Esophagus muscularis mucosa (tissue), 4 donors: ENCODE measurements at regions not wholly inside any gene's neighbourhood (a gene's known extent, or its start where the extent isn't known, plus 50 kb on each side); places are given as distances from the start of the nearest gene placed in this dataset.
"Not testable (repeated sequence)": the region's sequence is repeated elsewhere in the genome, so short reads cannot be mapped to it uniquely, and the experiment has no call there.

Experiments
- DNase-seq: peaks from one replicate; pipeline ENCODE4 v3.0.0-alpha.2; 2017; ENCODE audit errors: extremely low spot score
- H3K27ac ChIP-seq, 4 donors: fragments of 200-600 bp; sonication (generic); replicated peaks in 1 of 4; 1 replicate in 3 of 4; 2 replicates in 1 of 4; pipeline ENCODE4 v1.5.1; 2016 to 2019; ENCODE audit warnings: mild to moderate bottlenecking in 1 of 4
- H3K27me3 ChIP-seq, 4 donors: fragments of 200-600 bp; sonication (generic); one replicate each; pipeline versions ENCODE4 v1.5.1 to v1.6.0; 2016 to 2019
- H3K36me3 ChIP-seq, 4 donors: fragments of 200-600 bp; sonication (generic); one replicate each; pipeline ENCODE4 v1.5.1; 2016 to 2019
- H3K4me1 ChIP-seq, 4 donors: fragments of 200-600 bp; sonication (generic); one replicate each; pipeline ENCODE4 v1.5.1; 2016 to 2019
- H3K4me3 ChIP-seq, 4 donors: fragments of 200-600 bp; sonication (generic); 1 replicate in 2 of 4; 2 replicates in 2 of 4; pipeline ENCODE4 v1.5.1; 2016 to 2019; ENCODE audit warnings: mild to moderate bottlenecking in 4 of 4, moderate library complexity in 1 of 4
- H3K9me3 ChIP-seq, 4 donors: fragments of 200-600 bp; sonication (generic); 1 replicate in 3 of 4; 2 replicates in 1 of 4; pipeline ENCODE4 v1.5.1; 2016 to 2019
- CTCF ChIP-seq, 3 experiments: fragments of 200-600 bp in 2 of 3; fragments of 450-650 bp in 1 of 3; sonication (generic) in 2 of 3; IDR thresholded peaks; one replicate each; pipeline ENCODE4 v1.5.1; 2017 to 2019; ENCODE audit warnings: antibody characterized with exemption in 3 of 3, mild to moderate bottlenecking in 2 of 3, moderate library complexity in 1 of 3
- EP300 ChIP-seq: sonication (generic); formaldehyde crosslinking; IDR thresholded peaks from one replicate; pipeline ENCODE4 v1.6.1; 2017; ENCODE audit warnings: antibody characterized with exemption
- POLR2A ChIP-seq: fragments of 450-650 bp; IDR thresholded peaks from one replicate; pipeline ENCODE4 v1.6.1; 2017; ENCODE audit warnings: antibody characterized with exemption, moderate library complexity, mild to moderate bottlenecking, low read depth
- POLR2AphosphoS5 ChIP-seq, 2 donors: sonication (generic); formaldehyde crosslinking; IDR thresholded peaks; one replicate each; pipeline ENCODE4 v1.6.1; 2017; ENCODE audit warnings: antibody characterized with exemption in 2 of 2
- WGBS: methylation state at CpG from one replicate; pipeline ENCODE4 v1.1.5; 2018; 5-methylcytosine and 5-hydroxymethylcytosine counted together
- intact Hi-C: fragments of 100-400 bp; cut with DNase I; formaldehyde crosslinking; loops from one replicate; pipeline ENCODE4 v1.15.1; 2023

GRCh38 chr5:174459832-174460448, 264.4 kb upstream of the MSX2 start:
- Histone ChIP-seq H3K27me3 (peaks cover 0 to 9% (median 0%) of the 10 kb centered on the region in 4 donors), H3K36me3 (no peaks in the 10 kb centered on the region), H3K27ac (no peak overlapping the region), H3K9me3 (no peaks in the 10 kb centered on the region), H3K4me1 (no peaks in the 10 kb centered on the region), H3K4me3 (no peak overlapping the region)
- WGBS, result 77% methylated on average over 9 of the region's 9 CpGs
- no peak for DNase-seq
- TF ChIP-seq EP300 (no peak), CTCF (IDR thresholded peaks at IDR 0.05) (no peak), POLR2AphosphoS5 (IDR thresholded peaks at IDR 0.05) (no peak), POLR2A (no peak)
- intact Hi-C loops, result no loop called here

- WGBS, result 17% methylated on average over 4 of the region's 4 CpGs
- TF ChIP-seq CTCF (IDR thresholded peaks at IDR 0.05) (no peak), POLR2AphosphoS5 (IDR thresholded peaks at IDR 0.05) (no peak), POLR2A (no peak), EP300 (no peak)
- Histone ChIP-seq H3K4me3 (no peak overlapping the region), H3K9me3 (no peaks in the 10 kb centered on the region), H3K36me3 (no peaks in the 10 kb centered on the region), H3K4me1 (no peaks in the 10 kb centered on the region), H3K27me3 (peaks cover 0 to 9% (median 0%) of the 10 kb centered on the region in 4 donors), H3K27ac (no peak overlapping the region)
- no peak for DNase-seq
- intact Hi-C loops, result no loop called here
These were observed 262.3 kb upstream of the MSX2 start for GRCh38 chr5:174462129-174462528.

- Histone ChIP-seq H3K27me3 (peaks cover 0 to 2% (median 0%) of the 10 kb centered on the region in 4 donors), H3K4me1 (no peaks in the 10 kb centered on the region), H3K4me3 (no peak overlapping the region), H3K36me3 (no peaks in the 10 kb centered on the region), H3K9me3 (no peaks in the 10 kb centered on the region), H3K27ac (no peak overlapping the region)
- WGBS, result 85% methylated on average over 1 of the region's 1 CpG
- TF ChIP-seq CTCF (IDR thresholded peaks at IDR 0.05), result no peak
- TF ChIP-seq POLR2A, result no peak
- no peak for TF ChIP-seq EP300
- TF ChIP-seq POLR2AphosphoS5 (IDR thresholded peaks at IDR 0.05), result no peak
- intact Hi-C loops, result no loop called here
- no peak for DNase-seq
These were observed 259.7 kb upstream of the MSX2 start for GRCh38 chr5:174464504-174465165.

GRCh38 chr5:174471528-174471927, 252.9 kb upstream of the MSX2 start:
- DNase-seq, H3K4me1 ChIP-seq, intact Hi-C loops, H3K4me3 ChIP-seq, H3K27me3 ChIP-seq, H3K27ac ChIP-seq, H3K36me3 ChIP-seq: not testable (repeated sequence)
- H3K9me3 ChIP-seq, result peaks cover 0 to 26% (median 10%) of the 10 kb centered on the region in 4 donors
- WGBS, result 84% methylated on average over 3 of the region's 3 CpGs

- WGBS, result 94% methylated on average over 2 of the region's 2 CpGs
These were observed 251.4 kb upstream of the MSX2 start for GRCh38 chr5:174472956-174473355.

GRCh38 chr5:174476001-174476400, 248.4 kb upstream of the MSX2 start:
- peaks cover 0 to 41% (median 23%) of the 10 kb centered on the region in 4 donors for H3K9me3 ChIP-seq
- intact Hi-C loops, H3K27ac ChIP-seq, H3K36me3 ChIP-seq, H3K4me3 ChIP-seq, H3K27me3 ChIP-seq, H3K4me1 ChIP-seq, DNase-seq: not testable (repeated sequence)
- WGBS, result 82% methylated on average over 3 of the region's 3 CpGs

More at GRCh38 chr5:174472956-174473355, 251.4 kb upstream of the MSX2 start:
- no peaks in the 10 kb centered on the region for H3K27me3 ChIP-seq
- TF ChIP-seq POLR2A (no peak), POLR2AphosphoS5 (IDR thresholded peaks at IDR 0.05) (no peak), CTCF (IDR thresholded peaks at IDR 0.05) (no peak), EP300 (no peak)
- no peak for DNase-seq
- peaks cover 0 to 26% (median 10%) of the 10 kb centered on the region in 4 donors for H3K9me3 ChIP-seq
- no peaks in the 10 kb centered on the region for H3K4me1 ChIP-seq
- no peak overlapping the region for H3K4me3 ChIP-seq
- no peak overlapping the region for H3K27ac ChIP-seq
- H3K36me3 ChIP-seq, result no peaks in the 10 kb centered on the region
- intact Hi-C loops, result no loop called here
